Adrenal gland (tissue), 5 donors: ENCODE measurements at regions not wholly inside any gene's neighbourhood (a gene's known extent, or its start where the extent isn't known, plus 50 kb on each side); places are given as distances from the start of the nearest gene placed in this dataset.

Experiments
- POLR2A ChIP-seq, 2 donors: fragments of 450-650 bp; IDR thresholded peaks; one replicate each; pipeline ENCODE4 v1.6.1; 2017; ENCODE audit warnings: antibody characterized with exemption in 2 of 2, mild to moderate bottlenecking in 2 of 2, moderate library complexity in 1 of 2
- TF ChIP-seq, protein P1 (sequence below), 6 experiments: fragments of 450-650 bp in 4 of 6; fragments of 200-600 bp in 2 of 6; sonication (generic) in 1 of 6; IDR thresholded peaks; 1 replicate in 5 of 6; 2 replicates in 1 of 6; pipeline versions ENCODE4 v1.5.1 to v1.8.0; 2016 to 2021; ENCODE audit warnings: antibody characterized with exemption in 6 of 6, mild to moderate bottlenecking in 2 of 6, moderate library complexity in 1 of 6
- donor health status: DM: no; HTN: no; CAD: no.

DNA sequence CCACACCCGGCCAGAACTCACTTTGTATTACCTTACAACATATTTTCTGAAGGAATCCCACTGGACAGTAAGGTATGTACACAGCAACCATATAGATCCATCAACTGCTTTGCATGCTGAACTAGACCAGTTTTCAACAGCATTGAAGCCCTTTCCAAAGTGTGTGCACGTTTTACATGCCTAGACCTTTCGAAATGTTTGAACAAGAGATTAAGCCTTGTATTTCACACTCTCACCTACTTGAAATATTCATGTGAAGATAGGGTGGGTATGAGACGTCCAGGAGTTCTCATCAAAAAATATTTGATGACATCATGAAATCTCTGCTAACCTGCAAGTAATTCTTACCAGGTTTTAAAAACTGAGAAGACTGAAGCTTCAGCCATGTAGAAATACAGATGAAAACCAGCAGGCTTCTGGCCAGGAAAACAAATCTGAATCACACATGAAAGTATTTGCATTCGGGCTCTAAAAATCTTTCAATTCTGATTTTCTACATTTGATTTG is 387.0 kb upstream of the PSMD7 start:
- TF ChIP-seq, protein P1, sequence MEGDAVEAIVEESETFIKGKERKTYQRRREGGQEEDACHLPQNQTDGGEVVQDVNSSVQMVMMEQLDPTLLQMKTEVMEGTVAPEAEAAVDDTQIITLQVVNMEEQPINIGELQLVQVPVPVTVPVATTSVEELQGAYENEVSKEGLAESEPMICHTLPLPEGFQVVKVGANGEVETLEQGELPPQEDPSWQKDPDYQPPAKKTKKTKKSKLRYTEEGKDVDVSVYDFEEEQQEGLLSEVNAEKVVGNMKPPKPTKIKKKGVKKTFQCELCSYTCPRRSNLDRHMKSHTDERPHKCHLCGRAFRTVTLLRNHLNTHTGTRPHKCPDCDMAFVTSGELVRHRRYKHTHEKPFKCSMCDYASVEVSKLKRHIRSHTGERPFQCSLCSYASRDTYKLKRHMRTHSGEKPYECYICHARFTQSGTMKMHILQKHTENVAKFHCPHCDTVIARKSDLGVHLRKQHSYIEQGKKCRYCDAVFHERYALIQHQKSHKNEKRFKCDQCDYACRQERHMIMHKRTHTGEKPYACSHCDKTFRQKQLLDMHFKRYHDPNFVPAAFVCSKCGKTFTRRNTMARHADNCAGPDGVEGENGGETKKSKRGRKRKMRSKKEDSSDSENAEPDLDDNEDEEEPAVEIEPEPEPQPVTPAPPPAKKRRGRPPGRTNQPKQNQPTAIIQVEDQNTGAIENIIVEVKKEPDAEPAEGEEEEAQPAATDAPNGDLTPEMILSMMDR (IDR thresholded peaks at IDR 0.05) = no peak
- TF ChIP-seq POLR2A (IDR thresholded peaks at IDR 0.05) = no peak
